GDM1 (cell line): ENCODE measurements at regions not wholly inside any gene's neighbourhood (a gene's known extent, or its start where the extent isn't known, plus 50 kb on each side); places are given as distances from the start of the nearest gene placed in this dataset.

Source experiments
- DNase-seq: peaks from one replicate; lab custom pipeline; 2025; lab: John Stamatoyannopoulos, UW

GRCh38 chr17:68184816-68185436 lies 62.9 kb upstream of the AMZ2 start:
- DNase-seq, result no peak

- no peak for DNase-seq
Observed at GRCh38 chr17:68185820-68186219, 62.0 kb upstream of the AMZ2 start.

- DNase-seq, result no peak
Observed at GRCh38 chr17:68190495-68190894, 57.3 kb upstream of the AMZ2 start.

GRCh38 chr17:68195667-68196393 lies 52.0 kb upstream of the AMZ2 start:
- DNase-seq, result no peak

- DNase-seq, result no peak
Observed at GRCh38 chr17:68196394-68197090, 51.3 kb upstream of the AMZ2 start.

DNA sequence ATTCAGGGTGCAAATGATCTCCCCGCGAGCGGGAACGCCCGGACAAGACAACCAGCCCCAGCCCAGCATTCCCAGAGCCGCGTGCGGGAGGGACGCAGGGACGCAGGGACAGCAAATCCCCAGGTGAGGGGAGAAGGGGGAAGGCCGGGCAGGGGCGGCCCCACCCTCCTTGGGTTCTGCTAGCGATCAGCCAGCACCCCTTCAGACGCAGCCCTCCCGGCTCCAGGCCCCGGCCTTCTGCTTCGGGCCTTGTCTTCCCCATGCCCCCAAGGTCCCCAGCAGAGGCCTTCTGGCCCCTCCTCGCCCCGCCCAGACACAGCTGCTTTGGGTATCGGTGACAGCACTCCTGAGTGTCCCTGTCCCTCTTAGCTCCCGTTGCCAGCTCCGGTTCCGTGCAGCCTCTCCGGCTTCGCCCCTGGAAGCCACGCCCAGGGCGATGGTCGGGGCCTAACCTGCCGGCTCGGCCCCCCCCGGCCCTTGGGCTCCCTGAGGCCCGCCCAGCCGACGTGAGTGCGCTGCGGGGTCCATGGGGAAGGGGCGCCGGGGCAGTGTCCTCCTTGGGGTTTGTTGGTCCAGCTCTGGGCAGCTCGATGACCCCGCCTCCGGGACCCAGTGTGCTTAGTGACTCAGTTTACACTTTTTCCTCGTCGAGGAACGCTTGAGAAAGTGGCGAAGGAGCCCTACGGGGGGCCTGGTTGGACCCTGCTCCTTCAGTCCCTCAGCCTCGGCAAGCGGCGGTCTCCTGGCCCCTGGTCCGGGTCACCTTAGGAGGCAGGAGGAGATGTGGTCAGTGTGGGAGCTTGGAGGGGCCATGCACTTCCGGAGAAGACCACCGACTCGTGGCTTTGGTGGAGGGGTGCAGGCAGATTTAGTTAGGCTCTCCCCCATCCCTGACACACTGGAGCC lies 50.5 kb upstream of the AMZ2 start:
- no peak for DNase-seq

GRCh38 chr17:68197997-68198930 lies 49.6 kb upstream of the AMZ2 start:
- no peak for DNase-seq
